AG09309 (cell line): ENCODE measurements at regions not wholly inside any gene's neighbourhood (a gene's known extent, or its start where the extent isn't known, plus 50 kb on each side); places are given as distances from the start of the nearest gene placed in this dataset.
A peak's percentile ranks its signal among the peaks of the same experiment; 100 is the strongest.

Source experiments
- DNase-seq: peaks from one replicate; pipeline ENCODE4 v3.0.0-alpha.2; 2010; ENCODE audit warnings: low read depth
- H3K4me3 ChIP-seq: 2 replicates; pipeline ENCODE4 v1.5.1; 2011; ENCODE audit warnings: mild to moderate bottlenecking, low read depth, low read length, moderate library complexity; ENCODE audit not compliant: control insufficient read depth
- TF ChIP-seq, protein P1 (sequence below): IDR thresholded peaks from 2 replicates; pipeline ENCODE4 v1.5.1; 2011; ENCODE audit warnings: mild to moderate bottlenecking, low read depth, low read length, inconsistent platforms; ENCODE audit not compliant: insufficient read depth, control insufficient read depth; ENCODE audit errors: missing control alignments

GRCh38 chr13:34654203-34654602, 287.9 kb upstream of the NBEA start:
- no peak for DNase-seq
- H3K4me3 ChIP-seq = no peak overlapping the region
- TF ChIP-seq, protein P1, sequence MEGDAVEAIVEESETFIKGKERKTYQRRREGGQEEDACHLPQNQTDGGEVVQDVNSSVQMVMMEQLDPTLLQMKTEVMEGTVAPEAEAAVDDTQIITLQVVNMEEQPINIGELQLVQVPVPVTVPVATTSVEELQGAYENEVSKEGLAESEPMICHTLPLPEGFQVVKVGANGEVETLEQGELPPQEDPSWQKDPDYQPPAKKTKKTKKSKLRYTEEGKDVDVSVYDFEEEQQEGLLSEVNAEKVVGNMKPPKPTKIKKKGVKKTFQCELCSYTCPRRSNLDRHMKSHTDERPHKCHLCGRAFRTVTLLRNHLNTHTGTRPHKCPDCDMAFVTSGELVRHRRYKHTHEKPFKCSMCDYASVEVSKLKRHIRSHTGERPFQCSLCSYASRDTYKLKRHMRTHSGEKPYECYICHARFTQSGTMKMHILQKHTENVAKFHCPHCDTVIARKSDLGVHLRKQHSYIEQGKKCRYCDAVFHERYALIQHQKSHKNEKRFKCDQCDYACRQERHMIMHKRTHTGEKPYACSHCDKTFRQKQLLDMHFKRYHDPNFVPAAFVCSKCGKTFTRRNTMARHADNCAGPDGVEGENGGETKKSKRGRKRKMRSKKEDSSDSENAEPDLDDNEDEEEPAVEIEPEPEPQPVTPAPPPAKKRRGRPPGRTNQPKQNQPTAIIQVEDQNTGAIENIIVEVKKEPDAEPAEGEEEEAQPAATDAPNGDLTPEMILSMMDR = no peak

DNA sequence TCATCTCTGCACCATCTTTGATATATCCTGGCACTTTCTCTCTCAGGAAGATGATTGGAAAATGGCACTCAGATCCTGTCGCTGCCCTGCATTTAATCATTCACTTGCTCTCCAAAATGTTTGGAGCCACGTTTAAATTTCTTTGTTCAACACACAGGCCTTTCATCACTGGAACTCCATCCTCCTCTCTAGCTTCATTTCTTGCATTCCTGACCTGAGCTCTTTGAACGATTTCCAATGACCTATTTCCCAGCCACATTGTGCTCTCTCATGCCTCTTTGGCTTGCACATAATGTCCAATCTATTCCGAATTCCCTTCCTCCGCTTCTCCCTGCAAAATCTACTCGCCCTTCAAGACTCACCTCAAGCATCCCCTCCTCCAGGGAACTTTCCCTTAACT, 287.4 kb upstream of the NBEA start:
- DNase-seq = no peak
- H3K4me3 ChIP-seq = no peak overlapping the region
- TF ChIP-seq, protein P1 = no peak

- TF ChIP-seq, protein P1 = no peak
- no peak for DNase-seq
- no peak overlapping the region for H3K4me3 ChIP-seq
These were observed 286.5 kb upstream of the NBEA start for GRCh38 chr13:34655554-34655953.

DNA sequence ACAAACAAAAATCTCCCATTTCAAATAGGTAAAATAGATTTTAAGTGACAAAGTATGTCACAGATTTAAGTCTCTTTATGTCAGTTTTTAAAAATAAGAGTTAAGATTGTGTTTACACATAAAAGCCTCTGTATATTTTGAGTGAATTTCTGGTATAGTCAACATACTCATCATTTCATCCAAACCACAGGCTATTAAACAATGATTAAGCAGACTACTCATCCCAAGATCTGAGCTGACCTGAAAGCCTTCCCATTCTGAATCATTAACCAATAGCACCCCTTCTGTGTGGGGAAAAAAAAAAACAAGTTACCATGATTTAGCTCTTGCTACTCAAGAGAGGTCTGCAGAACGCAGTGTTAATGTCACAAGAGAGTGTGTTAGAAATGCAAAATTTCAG, 284.4 kb upstream of the NBEA start:
- DNase-seq = peak; percentile 13
- TF ChIP-seq, protein P1 = no peak

DNA sequence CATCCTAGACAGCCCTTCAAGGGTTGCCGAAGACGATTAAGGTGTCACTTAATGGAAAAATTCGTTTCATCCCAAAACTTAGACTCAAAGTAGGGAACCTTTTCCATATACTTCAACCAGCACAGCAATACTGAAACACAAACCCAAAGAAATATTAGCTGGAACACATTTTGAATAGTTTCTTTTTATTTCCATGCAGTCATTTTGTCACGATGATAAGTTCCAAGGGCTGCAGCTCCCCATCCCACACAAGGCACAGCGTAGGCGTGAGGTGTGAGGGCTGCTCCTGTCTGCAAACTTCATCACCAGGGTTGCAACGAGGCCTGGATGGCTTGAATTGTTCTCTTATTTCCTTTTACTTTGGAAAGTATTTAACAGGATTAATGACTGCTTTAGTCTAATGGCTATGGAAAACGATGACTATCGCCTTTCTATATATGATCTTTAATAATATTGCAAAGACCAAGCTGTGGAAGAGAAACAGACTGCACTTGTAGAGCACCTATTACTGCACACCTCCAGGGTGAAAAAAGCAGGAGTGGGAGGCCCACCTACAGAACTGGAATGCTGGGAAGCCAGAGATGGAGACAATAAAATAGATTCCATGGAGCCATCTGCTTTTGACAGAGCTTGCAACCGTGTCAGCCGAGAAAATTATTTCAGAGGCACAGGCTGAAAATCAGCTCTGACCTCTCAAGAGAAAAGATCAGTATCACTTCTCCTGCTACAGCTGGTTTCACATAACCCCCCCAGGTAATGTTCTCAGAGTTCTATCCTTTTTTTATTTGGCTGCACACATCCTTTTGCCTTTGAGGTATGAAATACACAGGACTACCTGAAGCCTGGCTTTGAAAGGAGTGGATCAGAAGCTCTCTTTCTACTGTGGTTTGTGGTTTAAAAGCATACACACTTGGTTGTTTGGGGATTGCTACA, 274.5 kb upstream of the NBEA start:
- TF ChIP-seq, protein P1 = no peak
- no peak for DNase-seq
- no peak overlapping the region for H3K4me3 ChIP-seq

More for the DNA sequence above, 284.4 kb upstream of the NBEA start:
- no peak overlapping the region for H3K4me3 ChIP-seq

GRCh38 chr13:34671137-34671536, 270.9 kb upstream of the NBEA start:
- no peak for DNase-seq
- TF ChIP-seq, protein P1 = no peak
- no peak overlapping the region for H3K4me3 ChIP-seq
